ENCODE measurements at regions not wholly inside any gene's neighbourhood (a gene's known extent, or its start where the extent isn't known, plus 50 kb on each side); places are given as distances from the start of the nearest gene placed in this dataset.

DNA sequence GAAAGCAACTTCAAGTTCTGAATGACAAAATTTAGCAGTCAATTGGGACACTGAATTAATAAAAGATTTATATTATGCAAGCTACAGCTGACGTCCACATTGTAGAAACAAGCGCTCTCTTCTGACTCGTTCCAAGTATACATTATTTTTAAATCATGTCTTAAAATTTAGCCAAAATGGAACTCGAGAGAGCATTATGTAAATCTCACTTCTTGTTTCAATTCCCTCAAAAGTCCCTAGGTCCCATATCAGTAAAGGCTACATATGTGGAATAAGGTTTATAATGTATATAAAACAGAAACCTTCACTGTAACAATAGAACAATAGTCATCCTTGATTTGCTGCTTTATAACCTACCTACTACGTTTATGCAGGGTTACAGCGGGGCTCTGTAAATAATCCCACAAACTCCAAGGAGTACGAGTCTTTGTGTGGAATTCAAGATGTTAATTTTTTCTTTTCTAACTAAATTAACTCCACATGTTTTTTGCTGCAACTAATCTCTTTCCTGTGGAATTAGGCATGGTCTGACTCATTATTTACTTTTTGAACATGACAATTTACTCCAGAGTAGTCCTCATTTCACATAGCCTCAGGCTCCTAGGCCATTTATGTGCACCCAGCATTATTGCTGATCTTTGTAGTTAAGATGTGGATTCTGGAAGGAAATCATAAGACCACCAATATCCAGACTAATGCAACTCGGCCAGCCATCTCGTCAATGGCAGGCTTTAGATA is 785.1 kb downstream of the LTN1 start:
- Mint-ChIP-seq H3K9me3 (no peaks in the 10 kb centered on the region), H3K36me3 (ENCODE audit: low read depth) (no peaks in the 10 kb centered on the region), H3K4me3 (no peak overlapping the region), H3K4me1 (no peaks in the 10 kb centered on the region), H3K27me3 (ENCODE audit: low read depth) (peaks cover 2% of the 10 kb centered on the region), H3K27ac (ENCODE audit: unreplicated experiment) (no peak overlapping the region)
- no peak for DNase-seq (ENCODE audit: low read depth, low spot score)
- TF ChIP-seq, protein P1, sequence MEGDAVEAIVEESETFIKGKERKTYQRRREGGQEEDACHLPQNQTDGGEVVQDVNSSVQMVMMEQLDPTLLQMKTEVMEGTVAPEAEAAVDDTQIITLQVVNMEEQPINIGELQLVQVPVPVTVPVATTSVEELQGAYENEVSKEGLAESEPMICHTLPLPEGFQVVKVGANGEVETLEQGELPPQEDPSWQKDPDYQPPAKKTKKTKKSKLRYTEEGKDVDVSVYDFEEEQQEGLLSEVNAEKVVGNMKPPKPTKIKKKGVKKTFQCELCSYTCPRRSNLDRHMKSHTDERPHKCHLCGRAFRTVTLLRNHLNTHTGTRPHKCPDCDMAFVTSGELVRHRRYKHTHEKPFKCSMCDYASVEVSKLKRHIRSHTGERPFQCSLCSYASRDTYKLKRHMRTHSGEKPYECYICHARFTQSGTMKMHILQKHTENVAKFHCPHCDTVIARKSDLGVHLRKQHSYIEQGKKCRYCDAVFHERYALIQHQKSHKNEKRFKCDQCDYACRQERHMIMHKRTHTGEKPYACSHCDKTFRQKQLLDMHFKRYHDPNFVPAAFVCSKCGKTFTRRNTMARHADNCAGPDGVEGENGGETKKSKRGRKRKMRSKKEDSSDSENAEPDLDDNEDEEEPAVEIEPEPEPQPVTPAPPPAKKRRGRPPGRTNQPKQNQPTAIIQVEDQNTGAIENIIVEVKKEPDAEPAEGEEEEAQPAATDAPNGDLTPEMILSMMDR (conservative IDR thresholded peaks at IDR 0.05), result no peak

DNA sequence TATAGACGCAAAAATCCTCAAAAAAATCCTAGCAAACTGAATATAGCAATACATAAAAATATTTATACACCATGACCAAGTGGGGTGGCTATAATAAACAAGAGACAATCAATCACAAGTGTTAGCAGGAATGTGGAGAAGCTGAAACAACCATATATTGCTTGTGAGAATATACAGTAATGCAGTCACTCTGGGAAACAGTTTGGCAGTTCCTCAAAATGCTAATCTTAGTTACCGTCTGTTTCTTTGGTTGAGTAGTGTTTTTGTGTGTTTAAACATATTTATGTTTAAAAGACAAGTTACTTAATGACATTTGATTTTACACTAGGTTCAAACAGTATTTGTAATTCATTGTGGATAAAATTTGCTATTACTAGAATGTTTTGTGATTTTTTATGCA is 792.0 kb downstream of the LTN1 start:
- no peak for DNase-seq (ENCODE audit: low read depth, low spot score)
- TF ChIP-seq, protein P1 (conservative IDR thresholded peaks at IDR 0.05), result no peak
- Mint-ChIP-seq H3K4me3 (no peak overlapping the region), H3K27me3 (ENCODE audit: low read depth) (peaks cover 2% of the 10 kb centered on the region), H3K4me1 (no peaks in the 10 kb centered on the region), H3K36me3 (ENCODE audit: low read depth) (no peaks in the 10 kb centered on the region), H3K9me3 (peaks cover 10% of the 10 kb centered on the region), H3K27ac (ENCODE audit: unreplicated experiment) (no peak overlapping the region)

DNA sequence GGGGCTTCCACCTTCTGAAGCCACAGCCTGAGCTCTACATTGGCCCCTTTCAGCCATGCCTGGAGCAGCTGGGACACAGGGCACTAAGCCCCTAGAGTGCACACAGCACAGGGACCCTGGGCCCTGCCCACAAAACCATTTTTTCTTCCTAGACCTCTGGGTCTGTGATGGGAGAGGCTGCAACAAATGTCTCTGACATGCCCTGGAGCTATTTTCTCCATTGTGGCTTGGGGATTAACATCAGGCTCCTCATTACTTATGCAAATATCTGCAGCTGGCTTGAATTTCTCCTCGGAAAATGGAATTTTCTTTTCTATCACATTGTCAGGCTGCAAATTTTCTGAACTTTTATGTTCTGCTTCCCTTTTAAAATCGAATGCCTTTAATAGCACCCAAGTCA is 795.7 kb downstream of the LTN1 start:
- DNase-seq (ENCODE audit: low read depth, low spot score), result no peak
- H3K27me3 Mint-ChIP-seq (ENCODE audit: low read depth), result no peaks in the 10 kb centered on the region
- TF ChIP-seq, protein P1 (conservative IDR thresholded peaks at IDR 0.05), result no peak
- no peak overlapping the region for H3K4me3 Mint-ChIP-seq
- H3K36me3 Mint-ChIP-seq (ENCODE audit: low read depth), result peaks cover 4% of the 10 kb centered on the region
- H3K27ac Mint-ChIP-seq (ENCODE audit: unreplicated experiment), result no peak overlapping the region
- H3K4me1 Mint-ChIP-seq, result no peaks in the 10 kb centered on the region
- peaks cover 30% of the 10 kb centered on the region for H3K9me3 Mint-ChIP-seq

DNA sequence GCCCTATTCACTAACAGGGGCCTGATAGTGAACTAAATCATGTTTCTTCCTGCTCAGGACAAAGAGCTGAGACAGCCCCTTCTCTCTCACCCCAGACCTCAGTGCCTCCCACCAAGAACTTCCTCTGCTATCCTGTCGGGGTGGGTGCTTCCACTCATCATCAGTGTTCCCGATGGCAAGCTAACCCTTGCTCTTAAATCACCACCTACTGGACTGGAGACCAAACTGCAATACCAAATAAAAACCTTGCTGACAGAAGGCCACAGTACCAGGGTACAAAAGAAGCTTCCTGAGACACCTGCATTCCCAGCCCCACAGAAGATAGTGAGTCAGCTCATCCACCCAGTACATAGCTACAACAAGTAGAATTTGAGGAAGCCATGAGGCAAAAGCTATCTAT is 799.5 kb downstream of the LTN1 start:
- H3K4me1 Mint-ChIP-seq, result no peaks in the 10 kb centered on the region
- DNase-seq (ENCODE audit: low read depth, low spot score), result no peak
- H3K27ac Mint-ChIP-seq (ENCODE audit: unreplicated experiment), result no peak overlapping the region
- no peak overlapping the region for H3K4me3 Mint-ChIP-seq
- H3K36me3 Mint-ChIP-seq (ENCODE audit: low read depth), result peaks cover 4% of the 10 kb centered on the region
- TF ChIP-seq, protein P1 (conservative IDR thresholded peaks at IDR 0.05), result no peak
- H3K27me3 Mint-ChIP-seq (ENCODE audit: low read depth), result no peaks in the 10 kb centered on the region
- H3K9me3 Mint-ChIP-seq, result peaks cover 26% of the 10 kb centered on the region

DNA sequence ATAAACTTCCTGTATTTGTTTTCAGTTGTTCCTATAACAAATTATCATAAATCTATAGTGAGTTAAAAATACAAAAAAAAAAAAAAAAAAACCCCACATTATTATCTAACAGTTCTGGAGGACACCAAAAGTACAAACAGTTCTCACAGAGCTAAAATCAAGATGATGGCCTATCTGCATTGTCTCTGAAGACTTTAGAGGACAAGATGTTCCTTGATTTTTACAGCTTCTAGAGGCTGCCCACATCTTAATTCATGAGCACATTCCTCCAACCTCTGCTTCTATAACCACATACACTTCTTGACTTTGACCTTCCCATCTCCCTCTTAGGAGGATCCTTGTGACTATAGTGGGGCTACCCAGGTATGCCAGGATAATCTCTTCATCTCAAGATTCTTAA is 806.1 kb downstream of the LTN1 start:
- Mint-ChIP-seq H3K4me3 (no peak overlapping the region), H3K4me1 (no peaks in the 10 kb centered on the region), H3K9me3 (peaks cover 5% of the 10 kb centered on the region), H3K27me3 (ENCODE audit: low read depth) (no peaks in the 10 kb centered on the region), H3K36me3 (ENCODE audit: low read depth) (peaks cover 2% of the 10 kb centered on the region), H3K27ac (ENCODE audit: unreplicated experiment) (no peak overlapping the region)
- DNase-seq (ENCODE audit: low read depth, low spot score), result no peak
- TF ChIP-seq, protein P1 (conservative IDR thresholded peaks at IDR 0.05), result no peak

Data from neural crest cell (in vitro differentiated cells).